ENCODE measurements at regions not wholly inside any gene's neighbourhood (a gene's known extent, or its start where the extent isn't known, plus 50 kb on each side); places are given as distances from the start of the nearest gene placed in this dataset.
"Not testable (repeated sequence)": the region's sequence is repeated elsewhere in the genome, so short reads cannot be mapped to it uniquely, and the experiment has no call there.

DNA sequence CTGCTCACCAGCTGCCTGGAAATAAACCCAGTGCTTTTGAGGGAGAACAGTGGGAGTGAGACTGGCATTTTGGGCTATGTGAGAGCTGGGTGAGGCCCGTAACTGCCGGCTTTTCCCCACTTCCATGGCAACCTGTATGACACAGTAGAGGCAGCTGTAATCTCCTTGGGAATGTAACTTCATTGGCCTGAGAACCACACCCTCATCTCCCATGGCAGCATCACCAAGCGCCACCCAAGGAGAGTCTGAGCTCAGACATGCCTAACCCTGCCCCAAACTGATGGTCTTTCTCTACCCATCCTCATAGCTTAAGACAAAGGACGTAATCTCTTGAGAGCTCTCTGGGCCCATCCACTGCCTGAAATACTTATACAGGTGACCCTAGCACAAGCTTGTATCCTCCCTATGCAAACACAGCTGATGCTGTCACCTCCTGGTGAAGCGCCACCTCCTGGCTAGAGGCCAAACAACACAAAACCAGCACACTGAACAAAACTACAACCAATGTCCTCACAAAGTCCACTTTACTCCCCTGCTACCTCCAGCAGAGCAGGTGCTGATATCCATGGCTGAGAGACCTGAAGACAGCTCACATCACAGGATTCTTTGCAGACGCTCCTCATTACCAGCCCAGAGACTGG, 763.4 kb upstream of the NRXN1 start:
- no peak for DNase-seq

DNA sequence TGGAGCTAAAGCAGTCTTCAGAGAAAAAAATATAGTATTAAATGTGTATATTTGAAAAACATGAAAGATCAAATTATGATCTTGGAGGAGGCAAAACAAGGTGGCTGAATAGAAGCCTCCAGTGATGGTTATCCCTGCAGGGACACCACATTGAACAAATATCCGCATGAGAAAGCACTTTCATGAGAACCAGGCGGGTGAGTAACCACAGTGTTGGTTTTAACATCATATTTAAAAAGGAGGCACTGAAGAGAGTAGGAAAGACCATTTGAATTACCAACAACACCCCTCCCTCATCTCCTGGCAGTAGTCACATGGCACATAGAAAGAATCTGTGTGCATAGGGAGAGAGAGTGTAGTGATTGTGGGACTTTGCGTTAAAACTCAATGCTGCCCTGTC, 759.6 kb upstream of the NRXN1 start:
- DNase-seq = no peak

DNA sequence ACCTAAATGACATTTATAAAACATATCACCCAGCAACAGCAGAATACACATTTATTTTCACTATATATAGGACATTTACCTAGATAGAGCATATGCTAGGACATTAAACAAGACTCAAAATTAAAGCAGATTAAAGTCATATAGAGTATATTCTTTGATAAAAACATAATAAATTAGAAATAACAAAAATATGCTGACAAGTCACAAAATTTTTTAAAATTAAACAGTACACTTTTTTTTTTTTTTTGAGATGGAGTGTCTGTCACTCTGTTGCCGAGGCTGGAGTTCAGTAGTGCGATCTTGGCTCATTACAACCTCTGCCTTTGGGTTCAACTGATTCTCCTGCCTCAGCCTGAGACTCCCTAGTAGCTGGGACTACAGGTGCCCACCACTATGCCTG, 758.9 kb upstream of the NRXN1 start:
- no peak for DNase-seq

- no peak for DNase-seq
These were observed 758.0 kb upstream of the NRXN1 start for GRCh38 chr2:51789918-51790317.

- no peak for DNase-seq
These were observed 751.2 kb upstream of the NRXN1 start for GRCh38 chr2:51782921-51783765.

DNA sequence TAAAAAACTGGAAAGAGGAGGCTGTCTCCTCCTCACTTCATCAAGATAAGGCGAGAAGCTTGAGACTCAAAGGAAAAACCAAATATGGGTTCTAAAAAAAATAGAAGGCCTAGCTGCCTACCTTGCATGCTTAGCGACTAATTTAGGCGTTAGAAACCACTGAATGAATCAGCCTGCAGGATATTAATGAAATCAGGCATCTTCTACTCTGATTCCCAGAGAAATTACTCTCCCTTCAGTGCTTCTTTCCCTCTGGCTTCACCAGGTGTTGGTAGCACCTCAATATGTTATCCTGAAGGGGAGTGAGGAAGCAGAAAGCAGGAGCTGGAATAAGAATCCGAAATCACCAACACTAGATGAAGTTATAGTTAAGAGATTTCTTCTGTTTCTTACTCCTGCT, 749.8 kb upstream of the NRXN1 start:
- DNase-seq = no peak

DNA sequence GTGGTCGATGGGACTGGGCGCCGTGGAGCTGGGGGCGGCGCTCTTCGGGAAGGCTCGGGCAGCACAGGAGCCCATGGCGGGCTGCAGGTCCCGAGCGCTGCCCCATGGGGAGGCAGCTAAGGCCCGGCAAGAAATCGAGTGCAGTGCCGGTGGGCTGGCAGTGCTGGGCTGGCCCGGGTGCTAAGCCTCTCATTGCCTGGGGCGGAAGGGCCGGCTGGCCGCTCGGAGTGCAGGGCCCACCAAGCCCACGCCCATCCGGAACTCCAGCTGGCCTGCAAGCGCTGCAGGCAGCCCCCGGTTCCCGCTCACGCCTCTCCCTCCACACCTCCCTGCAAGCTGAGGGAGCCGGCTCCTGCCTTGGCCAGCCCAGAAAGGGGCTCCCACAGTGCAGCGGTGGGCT, 748.4 kb upstream of the NRXN1 start:
- DNase-seq = no peak

- not testable (repeated sequence) for DNase-seq
These were observed 747.8 kb upstream of the NRXN1 start for GRCh38 chr2:51779723-51780122.

DNA sequence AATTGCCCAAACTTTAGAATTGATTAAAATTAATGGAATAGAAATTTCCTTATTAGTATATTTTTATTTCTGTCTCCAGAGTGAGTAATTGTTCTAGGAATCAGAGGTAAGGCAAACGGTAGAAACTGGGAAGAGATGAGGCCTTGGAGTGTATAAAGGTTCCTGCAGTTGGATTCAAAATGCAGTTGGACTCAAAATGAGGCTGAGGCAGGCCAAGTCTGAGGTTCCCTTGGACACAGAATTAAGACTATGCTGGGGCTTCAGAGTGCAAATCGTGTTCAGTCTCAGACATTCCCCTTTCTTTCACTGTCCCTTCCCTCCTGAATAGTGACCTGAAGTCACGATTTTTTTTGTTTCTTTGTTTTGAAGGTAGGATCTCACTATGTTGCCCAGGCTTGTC, 746.9 kb upstream of the NRXN1 start:
- DNase-seq = no peak

GRCh38 chr2:51774606-51775005, 742.7 kb upstream of the NRXN1 start:
- not testable (repeated sequence) for DNase-seq

GRCh38 chr2:51760441-51760840, 728.5 kb upstream of the NRXN1 start:
- DNase-seq = no peak

GRCh38 chr2:51758081-51758480, 726.1 kb upstream of the NRXN1 start:
- no peak for DNase-seq

DNA sequence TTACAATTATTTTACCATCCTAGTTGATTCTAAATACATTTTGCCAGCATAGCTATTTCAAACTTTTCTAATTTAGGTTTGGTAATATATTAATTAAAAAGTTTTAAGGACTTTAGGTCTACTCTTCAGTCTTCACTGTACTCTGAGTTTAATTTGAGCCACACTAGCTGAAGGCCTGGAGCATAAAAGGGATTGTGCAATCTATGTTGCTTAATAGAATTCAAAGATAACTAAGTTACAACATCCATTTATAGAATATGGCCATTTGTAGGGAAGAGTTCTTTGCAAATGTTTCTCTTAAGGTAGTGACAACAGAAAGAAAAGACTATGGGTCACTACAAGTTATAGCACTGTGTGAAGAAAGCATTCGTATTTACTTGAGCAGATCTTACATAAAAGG, 702.2 kb upstream of the NRXN1 start:
- DNase-seq = no peak

- DNase-seq = no peak
These were observed 691.8 kb upstream of the NRXN1 start for GRCh38 chr2:51723691-51724090.

GRCh38 chr2:51722311-51722710, 690.4 kb upstream of the NRXN1 start:
- DNase-seq = no peak

DNA sequence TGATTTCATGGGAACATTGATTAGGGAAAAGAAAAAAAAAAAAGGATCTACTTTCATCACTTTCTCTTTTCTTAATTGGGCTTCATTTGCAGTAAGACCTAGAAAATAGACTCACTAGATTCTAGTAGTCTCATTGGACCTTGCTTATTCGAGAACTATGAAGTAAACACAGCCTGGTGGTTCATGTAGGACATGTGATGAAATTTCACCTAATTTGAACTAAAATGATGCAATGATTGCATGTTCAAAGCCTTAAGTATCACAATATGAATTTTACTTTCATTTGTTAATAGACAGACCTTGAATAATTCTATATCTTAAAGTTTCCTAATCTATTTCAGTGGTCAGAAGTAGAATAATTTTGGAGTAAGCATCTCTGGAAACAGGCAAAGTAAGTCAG, 688.9 kb upstream of the NRXN1 start:
- no peak for DNase-seq

- no peak for DNase-seq
These were observed 686.9 kb upstream of the NRXN1 start for GRCh38 chr2:51718881-51719280.

GRCh38 chr2:51717312-51717711, 685.4 kb upstream of the NRXN1 start:
- no peak for DNase-seq

DNA sequence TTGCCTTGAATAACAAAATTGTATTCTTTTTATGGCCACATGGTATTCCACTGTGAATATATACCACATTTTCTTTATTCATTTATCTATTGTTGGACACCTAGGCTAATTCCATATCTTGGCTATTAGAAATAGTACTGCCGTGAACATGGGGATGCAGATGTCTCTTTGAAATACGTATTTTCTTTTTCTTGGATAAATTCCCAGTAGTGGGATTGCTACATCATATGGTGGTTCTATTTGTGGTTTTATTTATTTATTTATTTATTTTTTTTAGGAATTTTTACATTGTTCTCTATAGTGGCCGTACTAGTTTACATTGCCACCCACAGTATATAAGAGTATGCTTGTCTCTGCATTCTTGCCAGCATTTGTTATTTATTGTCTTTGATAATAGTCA, 679.8 kb upstream of the NRXN1 start:
- no peak for DNase-seq

DNA sequence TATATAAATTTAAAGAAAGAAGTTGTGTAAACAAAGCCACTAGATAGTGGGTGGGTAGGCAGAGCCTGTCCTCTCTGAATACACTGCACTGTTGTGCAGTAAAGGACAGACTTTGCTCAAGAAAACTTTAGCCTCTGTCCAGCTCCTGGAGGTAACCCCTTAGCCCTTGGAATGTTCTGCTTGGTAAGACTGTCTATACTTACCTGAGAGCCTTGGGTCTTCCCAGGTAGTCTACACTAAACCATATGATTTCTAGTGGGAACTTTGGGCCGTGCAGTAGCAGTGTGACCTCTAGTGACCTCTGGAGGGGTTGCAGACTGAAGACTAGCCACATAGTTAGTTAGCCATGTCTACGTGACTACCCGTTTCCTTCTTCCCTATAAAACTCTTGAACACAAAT, 678.3 kb upstream of the NRXN1 start:
- DNase-seq = no peak

DNA sequence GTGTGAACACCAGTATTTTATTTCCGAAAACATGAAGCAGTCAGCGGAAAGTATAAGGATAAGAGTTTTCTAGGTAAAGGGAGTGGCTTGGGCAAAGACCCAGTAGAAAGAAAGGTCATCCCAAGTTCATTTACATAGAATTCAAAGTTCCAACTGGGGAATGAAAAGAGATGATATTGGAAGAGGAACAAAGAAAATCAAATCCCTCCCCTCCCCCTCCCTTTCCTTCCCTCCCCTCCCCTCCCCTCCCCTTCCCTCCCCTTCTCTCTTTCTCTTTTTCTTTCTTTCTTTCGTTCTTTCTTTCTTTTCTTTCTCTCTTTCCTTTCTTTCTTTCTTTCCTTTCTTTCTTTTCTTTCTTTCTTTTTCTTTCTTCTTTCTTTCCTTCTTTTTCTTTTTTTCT, 675.7 kb upstream of the NRXN1 start:
- no peak for DNase-seq

DNA sequence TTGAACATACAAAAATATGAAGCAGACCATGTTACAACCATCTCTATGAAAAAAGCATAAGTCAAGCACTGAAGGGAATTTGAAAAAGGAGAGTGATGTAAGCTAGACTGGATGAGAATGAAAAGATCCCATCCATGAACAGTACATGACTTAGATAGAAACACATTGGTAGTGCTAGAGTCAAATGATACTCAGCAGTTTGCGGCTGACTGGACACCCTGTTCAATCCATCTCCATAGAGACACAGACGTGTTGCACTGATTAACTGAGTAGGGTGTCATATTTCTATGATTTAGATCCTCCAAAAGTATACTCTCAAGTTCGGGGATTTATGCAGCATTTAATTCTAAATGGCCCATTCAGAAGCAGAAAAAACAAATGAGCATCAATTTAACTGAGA, 674.3 kb upstream of the NRXN1 start:
- peak in 1 of 2 experiments; percentile 6 for DNase-seq

GRCh38 chr2:51705417-51705816, 673.5 kb upstream of the NRXN1 start:
- no peak for DNase-seq

DNA sequence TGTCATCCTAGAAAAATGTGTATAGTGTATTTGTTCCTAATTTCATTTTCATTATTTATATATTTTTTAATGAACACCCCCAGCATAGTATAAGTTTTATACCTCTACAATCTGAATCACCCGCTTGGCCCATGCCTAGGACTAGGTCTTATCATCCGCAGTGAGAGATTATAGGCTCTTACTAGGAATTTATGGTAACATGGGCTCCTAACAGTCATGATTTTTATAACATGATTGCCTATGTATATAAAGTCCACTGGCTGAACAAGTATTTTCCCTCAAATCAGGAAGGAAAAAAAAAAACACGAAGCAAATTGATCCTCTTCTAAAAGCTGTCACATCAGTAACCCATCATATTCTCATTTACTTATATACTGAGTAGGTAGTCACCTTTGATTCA, 666.1 kb upstream of the NRXN1 start:
- no peak for DNase-seq

GRCh38 chr2:51697095-51697494, 665.2 kb upstream of the NRXN1 start:
- DNase-seq = no peak
